HUES64 (cell line): ENCODE measurements at regions not wholly inside any gene's neighbourhood (a gene's known extent, or its start where the extent isn't known, plus 50 kb on each side); places are given as distances from the start of the nearest gene placed in this dataset.

Source experiments
- H3K27ac ChIP-seq: 2 replicates; pipeline ENCODE4 v1.7.0; 2013; ENCODE audit warnings: low read depth, low read length, inconsistent platforms
- H3K27me3 ChIP-seq: 2 replicates; pipeline ENCODE4 v1.6.1; 2013; ENCODE audit warnings: mild to moderate bottlenecking, low read length; ENCODE audit not compliant: insufficient read depth
- H3K36me3 ChIP-seq: 2 replicates; pipeline ENCODE4 v1.6.1; 2013; ENCODE audit warnings: mild to moderate bottlenecking, low read length; ENCODE audit not compliant: insufficient read depth
- H3K4me1 ChIP-seq: 2 replicates; pipeline ENCODE4 v1.6.1; 2013; ENCODE audit warnings: mild to moderate bottlenecking, low read length, moderate library complexity; ENCODE audit not compliant: insufficient read depth
- H3K4me3 ChIP-seq: 2 replicates; pipeline ENCODE4 v1.5.1; 2013; ENCODE audit warnings: mild to moderate bottlenecking, low read length, moderate library complexity
- H3K9ac ChIP-seq: 2 replicates; pipeline ENCODE4 v1.6.1; 2013; ENCODE audit warnings: mild to moderate bottlenecking, low read depth, low read length
- H3K9me3 ChIP-seq: 2 replicates; pipeline ENCODE4 v1.6.1; 2013; ENCODE audit warnings: low read depth, low read length; ENCODE audit not compliant: insufficient read depth
- WGBS: fragments of 150-250, 120-280 bp; methylation state at CpG from one replicate; pipeline ENCODE4 v1.1.7; 2013; ENCODE audit warnings: missing lambda C conversion rate; 5-methylcytosine and 5-hydroxymethylcytosine counted together

DNA sequence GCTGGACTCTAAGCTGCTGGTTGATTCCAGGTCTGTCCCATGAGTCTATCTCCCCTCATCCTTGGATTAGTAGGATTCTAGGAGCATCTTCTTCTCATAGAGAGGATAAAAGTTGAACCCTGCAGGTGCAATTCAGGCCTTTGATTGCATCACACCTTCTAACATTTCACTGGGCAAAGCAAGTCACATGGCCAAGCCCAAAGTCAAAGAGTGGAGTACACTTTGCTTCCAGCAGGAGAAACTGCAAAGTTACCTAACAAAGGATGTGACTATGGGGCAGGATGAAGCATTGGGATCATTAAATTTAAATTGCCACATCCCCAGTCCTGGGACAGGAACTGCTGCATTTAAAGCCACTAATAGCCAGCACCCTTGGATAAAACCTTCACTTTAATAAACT lies 51.0 kb upstream of the EGFLAM start:
- Histone ChIP-seq H3K27me3 (no peaks in the 10 kb centered on the region), H3K27ac (no peak overlapping the region), H3K9me3 (no peaks in the 10 kb centered on the region), H3K36me3 (no peaks in the 10 kb centered on the region), H3K4me1 (no peaks in the 10 kb centered on the region), H3K9ac (no peak overlapping the region), H3K4me3 (no peak overlapping the region)

DNA sequence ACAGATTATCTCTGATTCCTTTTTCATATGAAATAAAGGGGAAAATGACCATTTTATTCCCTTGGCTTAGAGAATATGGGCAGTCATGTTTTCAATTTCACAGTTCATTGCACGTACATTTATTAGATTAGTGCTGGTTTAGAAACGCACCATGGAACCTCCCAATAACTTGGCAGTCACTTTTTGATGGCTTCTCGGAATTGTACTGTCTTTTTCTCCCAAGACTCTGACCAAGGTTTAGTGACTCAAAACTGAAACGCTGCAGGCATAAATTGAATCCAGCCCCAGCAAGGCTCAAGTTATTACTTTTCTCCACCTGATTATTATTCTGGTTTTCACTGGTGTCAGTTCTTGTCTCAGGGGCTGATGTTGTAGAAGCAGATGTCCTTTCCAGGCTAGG lies 55.6 kb upstream of the EGFLAM start:
- no peaks in the 10 kb centered on the region for H3K36me3 ChIP-seq
- no peak overlapping the region for H3K4me3 ChIP-seq
- no peak overlapping the region for H3K9ac ChIP-seq
- H3K27me3 ChIP-seq: no peaks in the 10 kb centered on the region
- WGBS: 93% methylated on average over 4 of the region's 4 CpGs
- H3K4me1 ChIP-seq: no peaks in the 10 kb centered on the region
- no peak overlapping the region for H3K27ac ChIP-seq
- no peaks in the 10 kb centered on the region for H3K9me3 ChIP-seq

DNA sequence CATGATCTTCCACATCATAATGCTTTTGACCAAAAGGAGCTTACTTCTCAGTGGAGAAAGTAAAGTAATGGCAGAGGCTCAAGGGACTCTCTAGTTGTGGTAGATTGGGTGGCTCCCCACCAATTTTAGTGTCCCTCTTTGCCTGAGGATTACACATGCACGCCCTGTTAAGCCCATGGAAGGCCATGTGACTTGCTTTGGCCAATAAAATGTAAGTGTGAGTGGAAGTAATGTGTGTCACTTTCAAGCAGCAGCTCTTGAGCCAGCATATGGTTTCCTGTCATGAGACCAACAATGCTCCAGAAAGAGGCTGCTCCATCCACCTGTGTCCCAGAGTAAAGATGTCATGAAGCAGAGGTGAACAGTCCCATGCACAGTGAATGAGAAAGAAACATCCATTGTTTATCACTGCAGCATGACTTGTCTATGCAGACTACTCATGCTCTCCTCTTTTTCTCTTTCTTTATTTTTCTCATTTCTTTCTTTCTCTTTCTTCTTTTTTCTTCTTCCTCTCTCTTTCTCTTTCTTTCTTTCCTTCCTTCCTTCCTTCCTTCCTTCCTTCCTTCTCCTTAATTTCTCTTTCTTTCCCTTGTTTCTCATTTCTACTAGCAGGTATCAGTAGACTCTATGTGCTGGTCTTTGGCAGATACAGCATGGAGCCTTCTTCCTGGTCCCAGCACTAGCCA lies 57.3 kb upstream of the EGFLAM start:
- H3K4me3 ChIP-seq: no peak overlapping the region
- no peaks in the 10 kb centered on the region for H3K36me3 ChIP-seq
- H3K4me1 ChIP-seq: no peaks in the 10 kb centered on the region
- no peak overlapping the region for H3K9ac ChIP-seq
- no peak overlapping the region for H3K27ac ChIP-seq
- no peaks in the 10 kb centered on the region for H3K9me3 ChIP-seq
- H3K27me3 ChIP-seq: no peaks in the 10 kb centered on the region
- WGBS: 87% methylated on average over 1 of the region's 1 CpG

DNA sequence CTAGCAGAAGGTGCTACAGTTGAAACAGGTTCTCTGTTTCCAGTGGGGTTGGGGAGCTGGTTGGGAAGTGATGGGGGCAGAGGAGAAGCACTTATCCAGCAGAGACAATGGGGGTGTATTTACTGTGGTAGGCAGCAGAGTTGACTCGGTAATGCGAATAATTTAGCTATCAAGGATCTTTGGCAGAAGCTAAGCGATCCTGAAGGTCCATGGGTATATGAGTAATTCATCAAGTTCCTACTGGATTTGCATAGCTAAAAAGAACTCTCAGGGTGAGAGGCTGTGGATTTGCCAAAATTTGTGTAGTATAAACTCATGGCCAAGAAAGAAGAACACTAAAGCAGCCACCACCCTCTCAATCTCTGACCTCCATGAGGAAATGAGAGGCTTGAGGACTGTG lies 61.2 kb upstream of the EGFLAM start:
- Histone ChIP-seq H3K27me3 (no peaks in the 10 kb centered on the region; the same call in 1 of the 2 replicates), H3K9ac (no peak overlapping the region), H3K4me3 (no peak overlapping the region), H3K9me3 (no peaks in the 10 kb centered on the region), H3K36me3 (no peaks in the 10 kb centered on the region), H3K27ac (no peak overlapping the region), H3K4me1 (no peaks in the 10 kb centered on the region)
- WGBS: 97% methylated on average over 3 of the region's 3 CpGs

DNA sequence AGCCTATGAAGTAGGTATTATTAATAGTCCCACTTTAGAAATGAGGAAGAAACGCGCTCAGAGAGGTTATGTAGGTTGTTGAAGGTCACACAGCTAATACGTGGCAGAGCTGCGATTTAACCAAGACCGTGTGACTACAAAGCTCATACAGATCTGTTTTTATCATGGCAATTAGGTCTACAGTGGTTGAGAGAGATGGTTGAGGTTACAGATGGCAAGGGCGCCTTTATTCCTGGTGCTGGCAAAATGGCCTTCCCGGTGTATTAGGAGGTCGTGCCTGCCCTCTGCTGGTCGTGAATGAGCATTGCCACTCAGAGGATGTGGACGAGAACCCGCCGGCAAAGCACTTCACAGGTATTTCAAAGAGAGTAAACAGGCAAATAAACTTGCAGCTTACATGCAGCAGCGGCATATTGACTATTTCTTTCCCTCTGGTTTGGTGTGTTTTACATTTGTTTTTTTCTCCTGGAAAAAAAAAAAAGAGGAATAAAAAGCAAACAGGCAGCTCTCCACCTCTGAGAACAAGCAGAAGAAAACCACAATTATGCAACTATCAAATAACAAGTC lies 65.3 kb upstream of the EGFLAM start:
- 24% methylated on average over 13 of the region's 13 CpGs for WGBS
- Histone ChIP-seq H3K36me3 (no peaks in the 10 kb centered on the region), H3K9ac (no peak overlapping the region), H3K27me3 (no peaks in the 10 kb centered on the region; the same call in 1 of the 2 replicates), H3K4me1 (no peaks in the 10 kb centered on the region), H3K4me3 (no peak overlapping the region), H3K9me3 (no peaks in the 10 kb centered on the region), H3K27ac (no peak overlapping the region)

DNA sequence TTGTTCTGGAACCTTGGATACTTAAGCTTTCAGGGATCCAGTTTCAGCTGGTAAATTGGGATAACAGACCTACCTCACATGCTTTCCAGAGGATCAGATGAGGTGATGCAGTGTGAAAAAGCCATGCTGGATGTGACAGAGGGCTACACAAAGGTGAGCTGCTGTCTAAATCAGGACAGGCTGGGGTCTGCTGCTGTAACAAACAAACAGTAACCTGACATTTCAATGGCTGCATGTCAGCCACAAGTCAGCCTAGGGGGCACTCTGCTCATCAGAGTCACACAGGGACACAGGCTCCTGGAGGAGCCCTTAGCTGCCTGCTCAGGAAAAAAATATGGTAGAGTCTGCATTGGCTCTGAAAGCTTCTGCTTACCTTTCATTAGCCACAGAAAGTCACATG lies 66.7 kb upstream of the EGFLAM start:
- Histone ChIP-seq H3K27me3 (no peaks in the 10 kb centered on the region; the same call in 1 of the 2 replicates), H3K36me3 (no peaks in the 10 kb centered on the region), H3K9me3 (no peaks in the 10 kb centered on the region), H3K4me3 (no peak overlapping the region), H3K27ac (no peak overlapping the region), H3K9ac (no peak overlapping the region), H3K4me1 (no peaks in the 10 kb centered on the region)

DNA sequence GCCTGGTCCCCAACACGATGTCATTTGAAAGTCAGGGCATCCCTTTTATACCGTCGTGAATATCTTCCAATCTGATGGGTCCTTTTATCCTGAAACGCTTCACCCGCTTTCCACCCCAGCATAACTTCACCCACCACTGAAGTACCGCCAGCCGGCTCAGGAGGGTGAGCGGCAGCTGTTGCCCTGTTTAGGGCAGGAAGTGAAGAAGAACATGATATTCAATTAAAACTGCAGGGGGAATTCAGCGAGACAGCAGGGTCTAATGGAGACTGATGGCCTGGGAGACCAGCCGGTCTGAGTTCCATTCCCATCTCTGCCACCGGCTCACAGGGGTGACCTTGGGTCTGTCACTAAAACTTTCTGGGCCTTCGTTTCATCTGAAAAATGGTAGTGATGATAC lies 68.2 kb upstream of the EGFLAM start:
- 94% methylated on average over 12 of the region's 12 CpGs for WGBS
- no peaks in the 10 kb centered on the region; the same call in 1 of the 2 replicates for H3K27me3 ChIP-seq

DNA sequence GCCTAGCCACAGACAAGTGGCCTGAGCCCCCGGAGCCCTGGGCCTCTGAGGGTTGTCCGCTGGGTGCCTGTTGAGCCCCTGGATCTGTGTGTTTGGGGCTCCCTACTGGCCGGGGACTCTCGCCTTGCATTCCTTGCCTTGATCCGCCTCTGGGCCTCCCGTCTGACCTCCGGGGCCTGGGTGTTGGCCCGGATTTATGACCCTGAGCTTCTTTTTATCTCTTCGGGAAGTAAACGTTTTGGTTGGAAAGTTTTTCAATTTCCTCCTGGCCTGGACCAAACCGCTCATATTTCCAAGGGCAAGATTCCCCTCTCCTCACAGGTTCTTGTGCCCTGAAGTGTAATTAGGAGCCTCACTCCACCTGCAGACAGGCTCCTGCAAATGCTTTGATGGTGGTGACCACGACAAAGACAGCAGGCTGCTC lies 69.3 kb upstream of the EGFLAM start:
- Histone ChIP-seq H3K9ac (no peak overlapping the region), H3K36me3 (no peaks in the 10 kb centered on the region), H3K9me3 (no peaks in the 10 kb centered on the region), H3K27me3 (no peaks in the 10 kb centered on the region; the same call in 1 of the 2 replicates), H3K4me1 (no peaks in the 10 kb centered on the region), H3K4me3 (no peak overlapping the region), H3K27ac (no peak overlapping the region)
- WGBS: 85% methylated on average over 12 of the region's 12 CpGs

More for the DNA sequence above, 68.2 kb upstream of the EGFLAM start:
- Histone ChIP-seq H3K9ac (no peak overlapping the region), H3K9me3 (no peaks in the 10 kb centered on the region), H3K27ac (no peak overlapping the region), H3K4me1 (no peaks in the 10 kb centered on the region), H3K36me3 (no peaks in the 10 kb centered on the region), H3K4me3 (no peak overlapping the region)

DNA sequence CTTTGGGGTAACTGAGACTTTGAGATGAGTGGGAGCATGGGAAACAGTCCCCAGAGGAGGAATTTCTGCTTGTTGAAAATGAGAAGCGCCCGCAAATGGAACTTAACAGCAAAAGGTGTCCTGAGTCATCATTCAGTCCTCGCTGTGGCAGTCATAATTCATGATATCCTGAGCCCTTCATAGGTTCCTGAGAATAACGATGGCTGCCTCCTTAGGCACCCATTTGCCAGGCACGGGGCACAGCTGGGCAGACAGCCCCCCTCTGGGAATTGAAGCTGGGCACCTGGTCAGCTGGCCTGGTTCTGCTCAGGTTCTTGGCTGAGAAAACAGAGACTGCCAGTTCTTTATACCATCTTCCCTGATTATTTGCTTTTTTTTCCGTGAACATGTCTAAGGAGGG lies 69.8 kb upstream of the EGFLAM start:
- 94% methylated on average over 6 of the region's 6 CpGs for WGBS
- H3K9me3 ChIP-seq: no peaks in the 10 kb centered on the region
- no peak overlapping the region for H3K4me3 ChIP-seq
- no peaks in the 10 kb centered on the region for H3K4me1 ChIP-seq
- H3K27ac ChIP-seq: no peak overlapping the region
- H3K9ac ChIP-seq: no peak overlapping the region
- no peaks in the 10 kb centered on the region; the same call in 1 of the 2 replicates for H3K27me3 ChIP-seq
- no peaks in the 10 kb centered on the region for H3K36me3 ChIP-seq

DNA sequence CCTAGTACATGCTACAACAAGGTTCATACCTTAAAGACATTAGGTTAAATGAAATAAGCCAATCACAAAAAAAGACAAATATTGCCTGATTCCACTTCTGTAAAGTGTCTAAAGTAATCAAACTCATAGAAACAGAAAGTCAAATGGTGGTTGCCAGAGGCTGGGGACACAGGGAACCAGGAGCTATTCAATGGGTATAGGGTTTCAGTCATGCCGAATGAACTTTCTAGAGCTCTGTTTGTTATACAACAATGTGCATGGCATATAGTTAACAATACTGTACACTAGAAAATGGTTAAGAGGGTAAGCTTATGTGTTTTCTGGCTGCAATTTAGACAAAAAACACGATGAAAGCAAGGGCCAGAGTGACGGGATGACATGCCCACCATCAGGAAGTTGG lies 70.8 kb upstream of the EGFLAM start:
- no peaks in the 10 kb centered on the region for H3K36me3 ChIP-seq
- H3K9ac ChIP-seq: no peak overlapping the region
- no peaks in the 10 kb centered on the region for H3K4me1 ChIP-seq
- H3K27ac ChIP-seq: no peak overlapping the region
- 96% methylated on average over 3 of the region's 3 CpGs for WGBS
- no peaks in the 10 kb centered on the region; the same call in 1 of the 2 replicates for H3K27me3 ChIP-seq
- no peaks in the 10 kb centered on the region for H3K9me3 ChIP-seq
- H3K4me3 ChIP-seq: no peak overlapping the region

DNA sequence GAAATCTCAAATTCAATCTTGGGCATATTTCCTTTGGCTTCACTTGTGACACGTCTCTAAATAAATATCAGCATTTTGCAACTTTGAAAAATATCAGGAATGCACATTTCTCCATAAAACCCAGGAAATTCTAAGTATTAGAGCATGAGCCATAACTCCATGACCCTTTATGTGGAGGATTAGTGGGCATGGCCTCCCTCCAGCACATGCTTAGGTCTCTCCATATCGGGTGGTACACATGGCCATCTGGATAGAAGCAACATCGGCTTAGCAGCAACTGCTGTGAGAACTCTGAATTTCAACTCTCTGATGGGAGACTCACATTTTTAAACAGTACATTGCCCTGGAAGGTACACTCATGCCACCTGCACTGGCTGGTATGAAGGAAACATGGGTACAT lies 73.7 kb upstream of the EGFLAM start:
- Histone ChIP-seq H3K9me3 (no peaks in the 10 kb centered on the region), H3K9ac (no peak overlapping the region), H3K36me3 (no peaks in the 10 kb centered on the region), H3K4me1 (no peaks in the 10 kb centered on the region), H3K4me3 (no peak overlapping the region), H3K27ac (no peak overlapping the region), H3K27me3 (no peaks in the 10 kb centered on the region)
- 95% methylated on average over 3 of the region's 3 CpGs for WGBS

DNA sequence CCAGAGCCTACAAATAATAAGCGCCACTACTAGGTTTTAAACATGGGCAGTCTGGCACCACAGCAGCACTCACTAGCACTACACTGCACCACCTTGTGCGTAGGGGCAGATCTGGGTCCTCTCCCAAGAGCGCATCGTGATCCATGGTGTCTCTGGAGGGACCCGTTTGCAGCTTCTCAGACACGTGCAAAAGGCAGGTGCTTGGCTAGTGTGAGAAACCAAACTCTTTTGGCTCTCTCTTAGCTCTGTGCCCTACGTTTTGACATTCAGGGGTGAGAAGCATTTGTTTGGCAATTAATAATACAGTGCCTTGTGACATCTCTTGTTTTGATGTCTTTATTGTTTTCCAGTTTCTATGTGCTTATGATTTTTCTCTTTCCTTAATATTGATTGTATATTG lies 75.4 kb upstream of the EGFLAM start:
- H3K4me1 ChIP-seq: no peaks in the 10 kb centered on the region
- no peaks in the 10 kb centered on the region for H3K9me3 ChIP-seq
- no peaks in the 10 kb centered on the region for H3K36me3 ChIP-seq
- 90% methylated on average over 7 of the region's 7 CpGs for WGBS
- H3K4me3 ChIP-seq: no peak overlapping the region
- H3K27me3 ChIP-seq: no peaks in the 10 kb centered on the region
- no peak overlapping the region for H3K27ac ChIP-seq
- H3K9ac ChIP-seq: no peak overlapping the region
